ES-I3 (cell line): ENCODE measurements at regions not wholly inside any gene's neighbourhood (a gene's known extent, or its start where the extent isn't known, plus 50 kb on each side); places are given as distances from the start of the nearest gene placed in this dataset.

Source experiments
- H3K36me3 ChIP-seq: 2 replicates; pipeline ENCODE4 v1.6.1; 2013; ENCODE audit warnings: mild to moderate bottlenecking, low read length, control low read depth, moderate library complexity; ENCODE audit not compliant: insufficient read depth
- H3K4me1 ChIP-seq: 2 replicates; pipeline ENCODE4 v1.6.1; 2013; ENCODE audit warnings: mild to moderate bottlenecking, control low read depth, low read length; ENCODE audit not compliant: insufficient read depth
- H3K9ac ChIP-seq: 2 replicates; pipeline ENCODE4 v1.6.1; 2013; ENCODE audit warnings: low read depth, mild to moderate bottlenecking, low read length, moderate library complexity
- H3K9me3 ChIP-seq: 2 replicates; pipeline ENCODE4 v1.6.1; 2013; ENCODE audit warnings: mild to moderate bottlenecking, low read length, moderate library complexity; ENCODE audit not compliant: control insufficient read depth, insufficient read depth

DNA sequence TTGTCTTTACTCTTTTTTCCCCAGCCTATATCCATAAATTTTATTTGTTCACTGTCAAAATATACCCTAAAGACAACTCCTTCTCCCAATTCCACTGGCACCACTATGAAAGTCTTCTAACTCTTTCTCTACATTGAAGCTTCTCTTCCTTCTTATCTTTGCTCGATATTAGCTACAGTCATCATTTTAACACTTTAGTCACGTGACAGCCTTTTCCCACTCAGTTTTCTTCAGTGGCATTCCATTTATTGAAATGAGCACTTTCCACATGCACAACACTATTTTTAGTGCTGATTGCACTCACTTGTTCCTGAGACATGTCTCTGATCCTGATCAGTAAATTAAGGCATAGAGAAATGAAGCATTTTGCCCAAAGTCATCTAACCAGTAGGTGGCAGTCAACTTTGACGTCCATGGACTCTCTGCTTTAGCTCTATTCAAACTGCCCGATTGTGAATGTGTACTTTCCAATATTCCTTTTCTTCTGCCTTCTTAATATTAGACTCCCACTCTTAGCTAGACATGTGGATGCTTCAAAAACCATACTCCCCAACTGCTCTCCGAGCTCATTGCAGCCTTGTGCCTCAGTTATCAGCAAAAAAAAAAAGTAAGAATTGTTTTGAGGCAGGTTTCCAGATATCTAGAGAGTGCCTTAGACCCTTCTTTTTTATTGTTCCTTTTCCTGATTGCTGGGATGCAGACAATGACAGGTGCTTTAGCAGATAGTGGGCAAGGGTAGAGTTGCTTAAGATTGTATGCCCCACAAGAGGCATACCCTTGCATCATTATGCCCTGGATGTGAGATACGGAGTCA is 394.4 kb upstream of the ADGRL3 start:
- Histone ChIP-seq H3K4me1 (no peaks in the 10 kb centered on the region), H3K36me3 (no peaks in the 10 kb centered on the region)

DNA sequence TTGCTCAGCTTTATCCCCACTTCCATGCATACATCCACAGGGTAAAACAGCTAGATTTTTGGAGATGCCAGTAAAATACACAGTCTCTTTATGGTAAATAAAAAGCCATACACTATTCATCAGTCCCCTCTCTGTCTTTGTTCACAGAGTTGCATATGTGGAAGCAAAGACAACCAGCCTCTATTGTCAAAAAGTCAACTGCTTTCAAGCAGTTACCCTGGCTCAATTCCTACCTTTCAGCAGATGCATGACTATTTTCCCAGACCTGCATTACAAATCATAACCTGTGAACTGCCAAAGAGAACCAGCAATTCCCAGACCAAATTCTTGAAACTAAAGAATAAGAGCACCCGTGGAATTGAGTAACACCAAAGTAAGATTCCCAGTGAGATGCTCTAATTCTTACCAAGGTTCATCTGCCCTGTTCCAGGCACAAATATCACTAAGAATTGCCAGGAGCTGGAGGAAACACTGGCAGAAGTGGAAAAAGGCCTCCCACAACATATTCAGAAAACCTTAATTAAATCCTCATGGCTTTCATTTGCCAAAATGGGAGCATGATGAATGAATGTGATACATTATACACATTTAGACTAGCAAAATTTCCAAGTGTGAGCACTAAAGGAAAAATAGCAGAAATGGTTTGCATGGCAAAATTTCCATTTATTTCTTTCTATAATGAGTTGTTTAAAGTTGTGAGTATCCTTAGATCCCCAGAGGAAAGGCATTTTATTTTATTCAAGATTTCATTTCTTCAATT is 391.2 kb upstream of the ADGRL3 start:
- no peaks in the 10 kb centered on the region for H3K9me3 ChIP-seq
- H3K4me1 ChIP-seq, result no peaks in the 10 kb centered on the region
- no peak overlapping the region for H3K9ac ChIP-seq
- no peaks in the 10 kb centered on the region for H3K36me3 ChIP-seq

More for the DNA sequence above, 394.4 kb upstream of the ADGRL3 start:
- Histone ChIP-seq H3K9me3 (no peaks in the 10 kb centered on the region), H3K9ac (no peak overlapping the region)

DNA sequence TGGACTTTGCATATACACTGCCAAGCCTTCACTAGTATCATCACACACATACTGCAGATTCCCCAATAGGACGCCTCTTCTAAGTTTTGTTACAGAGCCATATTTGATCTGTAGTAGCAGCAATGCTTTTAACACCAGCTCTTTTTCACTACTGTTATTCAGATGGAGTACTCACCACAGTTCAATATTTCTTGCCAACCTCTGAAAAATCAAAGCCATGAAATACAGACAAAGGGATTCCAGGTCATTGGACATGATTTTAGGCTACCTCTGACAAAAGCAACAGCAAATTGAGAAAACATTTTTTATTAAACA is 390.7 kb upstream of the ADGRL3 start:
- no peak overlapping the region for H3K9ac ChIP-seq

DNA sequence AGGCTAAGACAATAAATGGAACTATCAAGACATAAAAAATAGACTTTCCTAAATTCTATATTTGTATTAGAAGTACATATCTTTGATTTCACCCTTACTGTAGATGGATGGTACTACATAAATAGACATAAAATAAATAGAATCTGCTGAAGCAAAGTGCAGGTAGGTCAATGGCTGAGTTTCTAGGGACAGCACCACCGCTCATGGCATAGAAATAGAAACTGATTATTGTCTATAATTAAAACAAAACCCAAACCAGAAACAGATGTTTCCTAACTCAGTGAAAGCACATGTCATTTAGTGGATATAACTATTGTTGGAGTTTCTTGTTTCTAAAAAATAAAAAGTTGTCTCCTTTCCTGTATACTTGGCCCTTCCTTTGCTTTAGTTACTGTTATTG is 387.3 kb upstream of the ADGRL3 start:
- H3K9ac ChIP-seq, result no peak overlapping the region
- no peaks in the 10 kb centered on the region for H3K9me3 ChIP-seq
- H3K4me1 ChIP-seq, result no peaks in the 10 kb centered on the region
- H3K36me3 ChIP-seq, result no peaks in the 10 kb centered on the region

More for the DNA sequence above, 390.7 kb upstream of the ADGRL3 start:
- Histone ChIP-seq H3K4me1 (no peaks in the 10 kb centered on the region), H3K36me3 (no peaks in the 10 kb centered on the region), H3K9me3 (no peaks in the 10 kb centered on the region)

DNA sequence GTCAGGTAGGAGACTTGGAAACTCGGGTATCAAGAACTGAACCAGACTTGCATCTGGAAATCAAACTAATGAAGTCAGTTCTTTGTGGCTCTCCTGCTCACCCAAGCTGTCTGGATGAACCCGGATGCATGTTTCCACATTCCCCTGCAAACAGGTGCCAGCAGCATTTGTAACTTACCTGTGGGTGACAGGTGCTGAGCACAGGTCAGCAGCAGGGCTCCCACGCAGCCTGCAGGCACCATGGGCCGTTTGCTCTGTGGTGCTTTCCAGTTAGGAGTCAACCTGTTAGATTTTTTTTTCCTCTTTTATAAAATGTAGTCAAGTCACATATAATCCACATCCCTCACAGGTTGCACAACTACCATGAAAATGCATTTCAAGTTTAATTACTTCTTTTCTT is 385.6 kb upstream of the ADGRL3 start:
- no peak overlapping the region for H3K9ac ChIP-seq
- no peaks in the 10 kb centered on the region for H3K4me1 ChIP-seq
- H3K9me3 ChIP-seq, result no peaks in the 10 kb centered on the region
- H3K36me3 ChIP-seq, result no peaks in the 10 kb centered on the region

DNA sequence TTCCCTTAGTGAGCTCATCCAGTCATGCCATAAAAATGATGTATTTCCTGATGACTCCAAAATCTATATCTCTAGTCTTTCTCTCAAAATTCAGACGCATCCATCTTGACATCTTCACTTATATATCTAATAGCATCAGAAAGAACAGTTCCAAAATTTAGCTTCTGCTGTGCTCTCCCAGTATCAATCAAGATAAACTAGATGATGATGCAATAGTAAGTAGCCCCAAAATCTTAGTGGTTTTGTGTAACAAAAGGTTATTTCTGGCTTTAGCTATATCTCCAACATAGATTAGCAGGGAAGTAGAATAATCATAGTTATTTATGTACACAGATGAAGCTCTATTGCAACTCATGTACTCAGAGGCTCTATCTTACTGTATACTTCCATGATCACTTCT is 382.5 kb upstream of the ADGRL3 start:
- no peaks in the 10 kb centered on the region for H3K9me3 ChIP-seq
- no peaks in the 10 kb centered on the region for H3K4me1 ChIP-seq
- H3K36me3 ChIP-seq, result no peaks in the 10 kb centered on the region
- H3K9ac ChIP-seq, result no peak overlapping the region

DNA sequence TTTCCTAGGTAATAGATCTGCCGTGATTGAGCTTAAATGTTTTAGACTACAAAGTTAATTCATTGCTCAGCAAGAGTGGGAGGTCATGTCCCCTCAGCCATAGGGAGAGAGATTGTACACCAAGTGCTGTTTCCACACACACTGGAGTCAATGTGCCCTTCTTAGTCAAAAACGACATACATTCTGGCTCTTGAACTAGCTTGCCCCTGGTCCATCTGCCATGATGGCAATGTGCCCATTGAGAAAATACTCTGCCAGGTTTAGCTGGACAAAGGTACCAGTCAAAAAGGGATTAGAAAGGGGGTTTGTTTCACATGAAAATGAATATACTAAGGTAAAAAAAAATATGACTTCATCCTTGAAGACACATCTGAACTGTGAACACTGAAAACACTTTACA is 377.1 kb upstream of the ADGRL3 start:
- H3K36me3 ChIP-seq, result no peaks in the 10 kb centered on the region
- no peaks in the 10 kb centered on the region for H3K9me3 ChIP-seq
- no peak overlapping the region for H3K9ac ChIP-seq
- no peaks in the 10 kb centered on the region for H3K4me1 ChIP-seq

DNA sequence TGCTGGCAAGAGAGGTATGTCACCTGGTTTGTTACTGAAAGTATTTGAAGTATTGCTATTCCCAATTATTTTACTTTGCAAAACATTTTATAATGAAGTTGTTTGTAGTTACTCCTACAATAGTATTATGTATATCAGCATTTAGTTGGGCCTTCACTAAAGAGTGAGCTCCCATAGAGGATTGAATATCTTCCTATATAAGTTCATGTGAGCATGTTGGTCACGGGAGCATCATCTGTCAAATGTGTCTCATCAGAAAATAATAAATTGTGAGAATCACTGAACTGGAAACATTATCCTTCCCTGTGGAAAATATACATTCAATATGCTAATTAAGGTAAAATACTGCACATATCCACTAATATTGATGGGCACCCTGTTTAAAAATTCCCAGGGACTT is 360.1 kb upstream of the ADGRL3 start:
- Histone ChIP-seq H3K9ac (no peak overlapping the region), H3K9me3 (no peaks in the 10 kb centered on the region), H3K36me3 (no peaks in the 10 kb centered on the region), H3K4me1 (no peaks in the 10 kb centered on the region)

DNA sequence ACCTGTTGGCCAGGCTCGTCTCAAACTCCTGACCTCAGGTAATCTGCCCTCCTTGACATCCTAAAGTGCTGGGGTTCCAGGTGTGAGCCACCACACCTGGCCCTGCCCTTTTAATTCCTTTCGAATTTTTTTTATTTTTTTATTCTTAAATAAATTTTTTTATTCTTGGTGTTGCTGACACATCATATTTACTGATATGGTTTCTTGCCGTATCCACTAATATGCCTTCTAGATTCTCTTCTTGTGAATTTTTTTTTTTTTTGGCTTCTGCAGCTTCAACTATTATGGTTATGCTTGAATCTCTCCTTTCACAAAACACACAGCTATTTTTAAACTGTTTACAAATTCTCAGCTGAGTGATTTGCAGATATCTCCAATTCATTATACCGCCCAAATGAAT is 353.4 kb upstream of the ADGRL3 start:
- Histone ChIP-seq H3K9ac (no peak overlapping the region), H3K9me3 (no peaks in the 10 kb centered on the region), H3K4me1 (no peaks in the 10 kb centered on the region), H3K36me3 (no peaks in the 10 kb centered on the region)

DNA sequence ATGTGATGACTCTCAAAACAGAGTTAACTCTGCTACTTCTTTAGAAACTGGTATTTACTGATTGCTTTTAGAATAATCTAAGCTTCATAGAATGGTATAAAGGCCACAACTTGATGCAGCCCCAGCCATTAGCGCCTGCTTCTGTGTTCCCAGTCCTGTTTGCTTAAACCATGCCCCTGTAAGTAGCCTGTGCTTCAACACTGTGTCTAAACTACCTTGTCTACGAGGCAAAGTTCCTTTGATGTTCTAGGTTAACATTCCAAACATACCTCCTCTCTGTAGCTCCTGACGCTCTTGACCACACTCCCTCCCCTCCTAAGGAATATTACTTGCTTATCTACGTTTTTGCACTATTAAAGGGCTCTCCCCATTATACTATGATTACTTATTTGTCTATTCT is 352.5 kb upstream of the ADGRL3 start:
- H3K9me3 ChIP-seq, result no peaks in the 10 kb centered on the region
- no peaks in the 10 kb centered on the region for H3K36me3 ChIP-seq
- H3K4me1 ChIP-seq, result no peaks in the 10 kb centered on the region
- no peak overlapping the region for H3K9ac ChIP-seq

DNA sequence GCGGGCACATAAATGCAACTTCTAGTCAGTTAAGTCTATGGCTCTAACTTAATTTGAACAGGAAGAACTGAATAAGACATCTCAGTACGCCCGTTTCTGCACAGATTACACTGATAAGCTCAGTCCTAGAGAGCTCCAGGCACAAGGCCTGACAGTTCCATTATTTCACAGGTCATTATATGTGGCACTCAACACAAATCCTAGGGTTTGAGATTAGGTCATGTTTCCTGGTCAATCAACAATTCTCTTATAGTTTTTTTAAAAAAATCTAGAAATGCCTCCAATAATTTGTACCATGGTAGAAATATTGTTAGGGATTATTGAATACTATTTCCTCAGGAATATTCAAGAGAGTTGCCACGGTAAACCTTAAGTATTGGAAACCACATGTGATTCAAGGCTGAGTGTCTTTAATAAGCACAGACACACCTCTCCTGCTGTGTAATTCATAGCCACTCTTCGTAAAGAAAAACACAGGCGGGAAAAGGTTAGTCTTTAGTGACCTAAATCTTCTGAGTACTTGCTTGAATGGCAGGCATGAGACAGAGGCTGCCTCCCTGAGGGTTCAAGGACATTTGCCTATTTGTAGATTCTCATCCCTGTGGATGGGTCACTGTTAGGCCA is 342.9 kb upstream of the ADGRL3 start:
- Histone ChIP-seq H3K9ac (no peak overlapping the region), H3K36me3 (no peaks in the 10 kb centered on the region), H3K9me3 (no peaks in the 10 kb centered on the region), H3K4me1 (no peaks in the 10 kb centered on the region)

DNA sequence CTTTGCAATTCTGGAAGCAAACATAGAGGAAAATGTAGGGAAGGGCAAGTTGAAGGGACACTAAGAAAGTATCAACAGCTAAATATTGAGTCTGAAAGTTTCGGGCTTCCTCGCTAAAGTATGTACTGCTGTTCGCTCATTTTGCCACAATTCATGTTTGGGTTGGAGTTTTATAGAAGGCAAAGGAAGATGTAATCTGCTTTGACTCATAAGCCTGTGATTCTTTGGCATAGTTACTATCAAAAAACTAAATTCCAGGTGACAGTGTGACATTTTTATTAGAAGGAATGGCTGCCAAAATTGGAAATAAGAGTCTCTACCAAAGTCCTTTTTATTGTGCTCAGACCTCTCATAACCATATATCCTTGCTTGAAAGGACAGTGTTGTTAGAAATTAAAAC is 336.7 kb upstream of the ADGRL3 start:
- H3K9me3 ChIP-seq, result no peaks in the 10 kb centered on the region

DNA sequence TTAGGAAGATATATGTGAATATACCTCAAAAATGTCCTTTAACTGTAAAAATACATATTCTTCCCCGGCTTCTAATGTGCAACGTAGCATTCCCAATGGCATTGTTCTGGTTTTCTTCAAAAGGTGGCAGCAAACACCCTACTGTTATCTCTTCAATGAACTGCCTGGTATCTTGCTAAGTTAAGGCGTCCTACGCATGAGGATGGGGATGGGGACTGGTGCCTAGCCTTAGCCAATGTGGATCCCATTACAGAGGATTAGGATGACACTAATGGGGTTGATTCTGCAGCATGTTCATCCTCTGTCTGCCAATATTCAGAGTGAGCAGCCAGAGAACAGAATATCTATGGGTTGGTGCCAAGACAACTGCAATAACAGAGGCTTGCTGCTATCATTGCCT is 334.9 kb upstream of the ADGRL3 start:
- Histone ChIP-seq H3K9me3 (no peaks in the 10 kb centered on the region), H3K4me1 (no peaks in the 10 kb centered on the region)

More for the DNA sequence above, 336.7 kb upstream of the ADGRL3 start:
- Histone ChIP-seq H3K9ac (no peak overlapping the region), H3K36me3 (no peaks in the 10 kb centered on the region), H3K4me1 (no peaks in the 10 kb centered on the region)

DNA sequence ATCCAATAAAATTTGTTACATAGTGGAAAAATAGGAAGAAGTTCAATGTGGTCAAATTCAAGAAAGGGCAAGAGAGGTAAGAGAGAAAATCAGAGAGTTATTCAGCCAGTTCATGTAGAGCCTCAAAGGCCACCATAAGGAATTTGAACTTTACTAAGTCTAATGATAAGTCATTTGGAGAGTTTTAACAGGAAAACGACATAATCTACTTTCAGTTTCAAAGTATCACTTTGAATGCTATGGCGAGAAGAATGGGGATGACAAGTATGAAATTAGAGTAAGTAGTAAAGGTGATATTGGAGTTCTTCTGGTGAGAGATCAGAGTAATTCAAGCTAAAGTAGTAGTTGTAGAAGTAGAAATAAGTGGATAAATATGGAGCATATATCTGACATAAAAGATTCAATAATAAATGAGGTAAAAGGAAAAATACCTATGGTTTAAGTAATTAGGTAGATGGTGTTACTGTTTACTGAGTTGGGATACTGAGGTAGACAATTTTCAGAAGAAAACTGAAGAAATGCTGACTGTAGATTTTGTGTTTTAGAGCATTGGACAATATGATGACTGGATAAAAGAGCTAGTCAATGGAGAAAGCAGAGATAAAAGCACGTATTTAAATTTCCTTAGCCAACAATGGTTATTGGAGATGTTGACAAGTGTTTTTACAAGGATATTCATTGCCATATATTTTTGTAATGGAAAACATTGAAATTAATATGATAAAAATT is 331.7 kb upstream of the ADGRL3 start:
- no peaks in the 10 kb centered on the region for H3K4me1 ChIP-seq
- H3K9me3 ChIP-seq, result no peaks in the 10 kb centered on the region

More for the DNA sequence above, 334.9 kb upstream of the ADGRL3 start:
- Histone ChIP-seq H3K36me3 (no peaks in the 10 kb centered on the region), H3K9ac (no peak overlapping the region)

More for the DNA sequence above, 331.7 kb upstream of the ADGRL3 start:
- no peaks in the 10 kb centered on the region for H3K36me3 ChIP-seq
- no peak overlapping the region for H3K9ac ChIP-seq
